NCI-H1694 treated with DMSO at 0.1 percent for 48 hours (cell line): ENCODE measurements at regions not wholly inside any gene's neighbourhood (a gene's known extent, or its start where the extent isn't known, plus 50 kb on each side); places are given as distances from the start of the nearest gene placed in this dataset.

Experiments used
- DNase-seq: peaks from one replicate; lab custom pipeline; 2025; lab: John Stamatoyannopoulos, UW

DNA sequence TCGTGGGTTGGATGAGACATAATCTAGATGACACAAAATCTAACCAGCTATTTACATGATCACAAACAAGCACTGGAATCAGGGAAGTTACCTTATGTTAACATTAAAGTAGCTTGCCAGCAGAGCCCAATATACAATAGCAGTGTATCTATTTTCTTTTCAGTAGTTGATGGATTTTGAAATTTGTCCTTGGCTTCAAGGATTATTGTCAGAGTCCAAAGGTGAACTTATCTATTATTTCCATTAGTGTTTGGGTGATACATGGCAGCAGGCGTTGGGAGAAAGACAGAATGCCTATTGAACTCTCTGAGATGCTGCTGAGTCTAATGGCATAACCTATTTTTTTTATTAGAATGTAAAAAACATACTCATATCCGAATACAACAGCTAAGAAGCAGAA lies 223.2 kb upstream of the ACTBL2 start:
- no peak for DNase-seq

DNA sequence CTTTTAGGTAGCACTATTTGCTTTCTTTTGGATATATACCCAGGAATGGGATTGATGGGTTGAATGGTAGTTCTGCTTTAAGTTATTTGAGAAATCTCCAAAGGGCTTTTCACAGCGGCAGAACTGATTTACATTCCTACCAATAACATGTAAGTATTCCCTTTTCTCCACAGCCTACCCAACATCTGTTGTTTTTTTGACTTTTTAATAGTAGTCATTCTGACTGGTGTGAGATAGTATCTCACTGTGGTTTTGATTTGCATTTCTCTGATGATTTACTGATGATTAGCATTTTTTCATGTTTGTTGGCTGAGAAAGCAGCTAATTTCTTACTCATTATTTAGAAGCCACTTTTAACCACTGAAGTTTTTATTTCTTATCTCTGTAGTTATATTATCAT lies 221.1 kb upstream of the ACTBL2 start:
- DNase-seq, result no peak

DNA sequence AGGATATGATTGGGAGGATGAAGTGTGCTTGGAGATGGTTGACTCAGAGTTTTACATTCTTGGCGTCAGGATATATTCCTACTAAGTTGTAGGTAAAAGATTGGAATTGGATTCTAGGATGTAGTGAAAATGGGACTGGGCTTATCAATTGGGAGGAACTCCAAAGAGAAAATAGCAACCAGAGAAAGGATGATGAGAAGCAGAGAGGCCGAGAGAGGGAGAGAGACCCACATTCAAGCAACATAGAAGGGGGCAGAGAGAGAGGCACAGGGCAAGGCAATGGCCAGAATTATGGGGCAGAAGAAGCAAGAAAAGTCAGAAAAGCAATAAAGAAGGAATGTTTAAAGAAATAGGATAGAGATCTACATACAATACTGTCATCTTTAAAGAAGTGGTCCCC lies 217.9 kb upstream of the ACTBL2 start:
- DNase-seq, result no peak

DNA sequence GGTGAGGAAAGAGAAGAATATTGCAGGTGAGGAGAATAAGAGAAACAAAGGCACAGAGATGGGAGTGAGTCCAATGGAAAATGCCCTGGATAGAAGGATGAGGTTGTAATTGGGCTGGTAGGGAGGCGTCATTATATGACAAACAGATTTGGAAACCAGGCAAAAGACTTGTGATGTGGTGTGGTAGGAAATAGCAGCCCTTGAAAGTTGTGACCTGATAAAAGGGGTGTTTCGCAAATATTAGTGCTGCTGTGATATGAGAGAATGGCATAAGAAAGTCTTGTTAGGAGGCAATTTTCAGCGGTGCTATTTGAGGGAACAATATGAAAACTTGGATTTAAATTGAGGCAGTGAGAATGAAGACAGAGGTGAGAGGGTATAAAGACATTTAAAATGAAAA lies 217.5 kb upstream of the ACTBL2 start:
- DNase-seq, result no peak

DNA sequence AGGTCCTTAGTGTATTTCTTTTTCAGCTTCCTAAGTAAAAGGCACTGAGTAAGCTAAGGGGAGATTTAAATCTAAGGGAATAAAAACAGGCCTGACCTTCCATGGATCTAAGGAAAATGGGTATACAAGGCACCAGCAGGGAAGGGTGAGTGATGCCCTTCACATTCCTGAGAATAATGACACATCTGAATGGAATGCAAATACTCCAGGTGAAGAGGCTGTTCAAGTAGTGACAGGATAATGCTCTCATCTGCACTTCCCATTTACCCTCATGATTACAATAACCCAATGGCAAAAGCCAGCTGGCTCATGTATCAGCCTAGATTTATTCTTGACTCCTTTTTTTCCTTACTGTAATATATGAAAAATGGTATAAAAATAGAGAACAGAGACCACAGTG lies 216.2 kb upstream of the ACTBL2 start:
- DNase-seq, result no peak

DNA sequence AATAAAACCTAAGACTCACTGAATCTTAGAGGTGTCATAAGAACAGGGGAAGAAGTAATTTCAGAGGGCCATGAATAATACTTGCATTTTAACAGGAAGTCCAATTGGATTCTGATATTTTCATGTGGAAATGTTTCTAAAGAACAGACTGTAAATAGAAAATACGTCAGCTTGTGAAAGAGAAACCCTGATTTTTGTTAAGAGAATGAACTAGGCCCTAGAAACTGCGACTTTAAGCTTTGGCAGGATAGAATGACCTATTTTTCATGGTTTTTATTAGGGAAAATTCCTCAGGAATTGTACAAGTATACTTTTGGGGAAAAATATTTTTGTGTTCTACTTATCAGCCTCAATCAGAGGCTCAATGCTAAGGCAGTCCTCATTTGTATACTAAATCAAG lies 215.5 kb upstream of the ACTBL2 start:
- no peak for DNase-seq

DNA sequence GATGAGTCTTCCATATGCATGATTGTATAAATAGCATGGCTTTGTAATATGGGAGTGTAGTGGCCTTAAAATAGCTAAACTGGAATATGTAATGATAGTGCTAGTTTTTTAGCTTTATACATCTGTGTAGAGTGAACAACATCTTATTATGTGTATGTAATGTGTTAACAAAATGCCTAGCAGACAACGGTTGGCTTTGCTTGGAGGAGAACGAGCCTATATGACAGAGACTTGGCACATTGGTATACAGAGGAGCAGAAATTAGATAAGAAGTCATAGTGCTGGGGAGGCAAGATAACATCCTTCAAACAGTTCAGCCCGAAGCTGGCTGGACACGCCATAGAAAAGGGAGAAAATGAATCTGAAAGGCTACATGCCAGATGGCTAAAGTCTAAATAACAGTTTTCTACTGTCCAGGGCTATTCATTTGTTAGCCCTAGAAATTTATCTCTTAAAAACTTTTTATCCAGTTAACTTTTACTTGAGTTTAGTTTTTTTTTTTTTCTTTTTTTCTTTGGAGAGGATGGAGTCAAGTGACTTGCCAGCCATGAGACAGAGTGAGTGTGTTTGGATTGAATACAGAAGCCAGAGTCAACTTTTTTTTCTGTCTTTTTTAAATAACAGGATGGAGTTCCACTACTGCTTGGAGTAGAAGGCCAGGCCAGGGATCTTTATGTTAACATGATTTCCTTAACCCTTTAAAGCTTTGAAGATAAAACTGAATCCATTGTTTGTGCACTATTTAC lies 214.4 kb upstream of the ACTBL2 start:
- no peak for DNase-seq

DNA sequence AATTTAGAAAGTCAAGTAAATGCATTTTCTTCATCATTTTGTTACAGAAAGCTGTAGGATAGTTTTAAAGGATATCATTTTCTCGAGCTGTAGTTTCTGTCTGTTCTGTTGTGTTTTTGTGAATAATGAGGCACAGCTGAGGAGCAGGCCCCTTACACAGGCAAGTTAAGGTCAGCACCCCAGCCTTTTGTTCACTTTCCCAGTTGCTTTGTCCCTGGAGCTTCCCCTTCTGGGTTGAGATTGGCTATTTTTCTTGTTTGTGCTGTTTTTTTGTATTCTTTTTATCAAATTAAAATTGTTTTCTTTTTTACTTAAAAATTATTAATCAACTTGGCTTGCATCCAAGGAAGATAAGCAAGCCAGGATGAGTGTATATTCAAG lies 213.8 kb upstream of the ACTBL2 start:
- no peak for DNase-seq

DNA sequence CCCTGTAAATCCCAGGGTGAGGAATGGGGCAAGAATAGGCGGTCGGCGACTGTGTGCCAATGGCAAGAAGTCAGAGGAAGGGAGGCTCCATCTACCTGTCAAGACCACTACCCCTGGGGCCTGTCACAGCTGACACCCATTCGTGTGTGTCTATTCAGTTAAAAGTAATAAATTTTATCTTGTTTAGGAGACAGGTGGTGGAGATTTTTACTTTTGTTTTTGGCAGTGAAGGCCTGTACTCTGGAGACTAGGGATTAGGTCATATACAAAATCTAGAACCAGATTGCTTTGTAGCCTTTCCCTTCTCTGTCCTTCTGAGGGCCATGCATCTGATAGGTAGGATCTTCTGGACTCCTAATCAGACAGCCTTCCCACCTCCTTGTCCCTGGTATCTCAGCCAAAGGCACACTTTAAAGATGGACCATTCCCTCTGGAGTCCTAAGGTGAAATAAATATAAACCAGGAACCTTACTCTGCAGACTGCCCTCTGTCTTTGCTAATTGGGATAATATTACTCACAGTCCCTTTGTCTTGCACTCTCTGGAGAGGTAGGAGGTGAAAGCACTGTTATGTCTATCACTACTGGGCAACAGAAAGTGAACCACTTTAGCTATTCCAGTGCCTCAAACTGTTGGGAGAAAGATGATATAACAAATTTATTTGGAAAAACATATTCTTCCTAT lies 213.2 kb upstream of the ACTBL2 start:
- DNase-seq, result no peak

DNA sequence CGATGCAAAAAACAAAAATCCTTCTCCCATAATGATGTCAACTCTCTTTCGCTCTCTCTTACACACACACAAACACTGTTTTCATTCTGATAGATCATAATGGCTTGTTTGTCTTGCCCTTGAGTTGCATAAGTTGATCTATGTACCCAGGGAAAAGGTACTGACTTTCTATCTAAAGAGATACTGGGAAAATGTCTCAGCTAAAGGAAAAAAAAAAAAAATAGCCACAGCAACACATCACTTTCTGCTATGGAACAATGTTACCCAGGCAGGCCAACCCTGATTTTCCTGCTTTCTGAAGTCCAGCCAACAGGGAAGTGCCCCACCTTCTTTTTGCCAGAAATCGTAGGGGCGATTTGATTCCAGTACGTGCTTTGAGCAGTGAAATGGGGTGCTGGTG lies 212.6 kb upstream of the ACTBL2 start:
- DNase-seq, result no peak

DNA sequence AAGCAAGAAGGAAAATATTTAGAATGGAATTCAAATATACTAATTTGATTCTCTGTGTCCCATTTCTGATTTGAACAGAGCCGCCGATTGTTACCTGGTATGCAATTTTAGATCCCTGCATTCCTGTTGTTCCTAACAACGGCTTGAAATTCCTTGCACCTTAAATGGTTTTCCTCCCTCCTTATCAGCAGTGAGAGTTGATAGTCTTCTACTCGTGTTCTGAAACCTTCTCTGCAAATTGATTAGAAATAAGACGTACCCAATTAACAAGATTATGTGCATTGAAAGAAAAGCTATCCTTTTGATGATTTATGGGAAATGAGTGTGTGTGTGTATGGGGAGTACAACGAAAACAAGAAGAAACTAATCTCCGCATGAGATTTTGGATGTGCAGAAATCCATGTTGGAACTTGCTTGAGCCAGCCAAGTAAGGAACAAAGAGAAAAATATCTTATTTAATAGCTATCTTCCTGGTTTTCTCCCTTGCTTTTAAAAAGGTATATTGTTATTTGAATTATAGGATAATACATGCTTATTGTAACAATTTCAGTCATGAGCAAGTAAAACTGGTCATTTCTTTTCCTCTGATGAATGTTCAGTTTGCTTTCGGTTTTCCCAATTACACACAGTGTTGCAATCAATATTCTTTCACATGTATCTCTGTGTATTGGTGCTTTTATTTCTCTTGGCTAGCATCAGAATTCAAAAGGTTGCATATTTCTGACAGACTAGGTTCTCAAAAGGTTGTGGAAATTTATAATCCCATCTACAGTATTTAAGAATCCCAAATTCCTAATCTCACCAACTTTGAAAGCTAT lies 211.1 kb upstream of the ACTBL2 start:
- DNase-seq, result no peak

DNA sequence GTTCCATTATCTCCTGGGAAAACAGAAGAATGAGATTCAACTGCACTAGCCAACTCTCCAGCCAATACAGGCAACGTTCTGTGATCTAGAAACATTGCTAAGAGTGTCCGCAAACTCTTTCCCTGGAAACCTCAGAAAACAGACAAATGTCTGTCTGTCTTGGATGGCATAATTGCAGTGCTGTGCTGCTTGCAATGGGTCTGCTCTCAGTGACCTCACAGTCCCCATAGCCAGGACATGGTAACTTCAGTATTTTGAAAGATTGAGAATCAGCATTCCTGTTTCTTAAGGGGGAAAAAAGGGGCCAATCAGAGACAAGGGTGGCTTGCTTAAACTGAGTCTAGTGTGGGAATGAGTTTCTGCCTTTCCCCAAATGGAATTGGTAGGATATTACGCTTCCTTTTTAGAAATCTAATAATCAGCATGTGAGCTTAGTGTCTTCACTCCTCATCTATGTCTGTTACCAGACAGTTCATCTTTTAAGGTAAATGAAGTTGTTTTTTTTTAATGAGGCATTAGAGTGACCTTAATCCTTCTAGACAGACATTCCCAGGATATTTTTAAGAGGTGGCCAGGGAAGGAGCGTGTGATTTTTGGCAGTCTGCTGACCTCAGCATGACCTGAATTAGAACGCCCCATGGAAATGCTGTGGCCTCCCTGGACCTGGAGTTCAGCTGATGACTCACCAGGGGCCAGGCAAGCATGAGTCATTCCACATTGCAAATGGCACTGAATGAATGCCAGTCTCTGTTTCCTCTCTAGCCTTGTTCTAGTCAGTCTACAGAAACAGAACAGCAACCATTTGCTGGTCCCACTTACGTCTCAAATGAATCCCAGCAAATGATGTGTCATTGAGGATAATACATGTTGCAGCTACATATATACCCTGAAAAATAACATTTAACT lies 210.2 kb upstream of the ACTBL2 start:
- peak; percentile 5 for DNase-seq

DNA sequence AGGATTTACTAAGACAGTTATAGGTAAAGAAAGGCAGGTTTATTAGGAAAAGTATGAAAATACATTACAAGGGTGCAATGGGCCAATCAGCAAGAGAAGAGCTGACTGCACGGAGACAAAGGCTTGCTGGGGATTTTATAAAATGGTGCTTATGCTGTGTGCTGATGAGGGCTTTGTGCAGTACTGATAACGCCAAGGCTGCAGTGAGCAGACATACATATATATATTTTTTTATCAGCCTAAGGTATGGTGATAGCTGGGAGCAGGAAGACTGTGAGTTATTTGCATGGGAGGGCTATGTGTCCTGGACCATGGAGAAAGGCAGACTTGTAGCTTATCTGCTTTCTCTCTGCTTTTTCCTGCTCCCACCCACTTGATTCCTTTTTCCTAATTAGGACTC lies 208.1 kb upstream of the ACTBL2 start:
- DNase-seq, result no peak

DNA sequence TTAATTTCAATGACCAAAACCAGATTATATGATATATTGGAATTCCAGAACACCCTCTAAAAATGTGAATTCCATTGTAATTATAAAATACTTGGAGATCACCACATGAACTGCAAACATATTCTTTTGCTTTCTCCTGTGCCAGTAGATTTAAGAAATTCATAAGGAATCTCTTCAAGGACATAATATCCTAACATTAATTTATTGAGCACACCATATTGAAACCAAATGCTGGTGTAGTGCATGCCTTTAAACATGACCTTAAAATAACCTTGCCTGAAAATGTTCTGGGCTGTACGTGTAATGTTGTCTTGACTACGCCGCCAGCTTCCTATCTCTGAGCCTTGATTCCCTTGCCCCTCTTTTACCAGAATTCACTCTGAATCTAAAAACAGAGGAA lies 205.0 kb upstream of the ACTBL2 start:
- DNase-seq, result no peak

DNA sequence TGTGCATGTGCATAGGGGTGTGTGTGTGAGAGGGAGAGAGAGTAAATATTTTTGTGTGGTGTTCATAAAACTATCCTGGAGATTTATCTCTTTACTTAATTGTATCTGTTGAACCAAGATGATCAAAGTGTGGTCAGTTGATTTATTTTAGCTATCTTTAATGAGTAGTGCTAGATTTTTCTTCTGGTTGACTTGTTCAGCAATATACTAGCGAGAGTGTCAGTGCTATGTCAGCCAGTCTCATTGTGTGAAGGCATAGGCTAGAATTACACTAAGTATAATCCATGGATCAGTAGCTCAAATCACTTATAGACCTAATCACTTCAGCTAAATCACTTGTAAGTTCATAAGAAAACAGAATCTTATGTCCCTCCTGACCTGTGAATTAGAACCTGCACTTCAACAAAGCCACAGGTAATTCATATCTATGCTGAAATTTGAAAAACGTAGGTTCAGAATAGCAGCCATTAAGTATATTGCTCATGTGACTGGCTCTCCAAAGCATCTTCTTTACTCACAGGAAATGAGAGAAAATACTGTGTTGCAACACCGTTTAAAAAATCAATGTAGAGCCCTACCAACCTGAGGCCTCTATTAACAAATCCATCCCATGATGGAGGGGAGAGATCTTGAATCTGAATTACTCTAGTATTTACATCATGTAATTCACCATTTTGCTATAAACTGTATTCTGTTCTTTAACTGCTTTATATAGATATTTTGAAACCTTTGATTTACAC lies 203.1 kb upstream of the ACTBL2 start:
- DNase-seq, result no peak

DNA sequence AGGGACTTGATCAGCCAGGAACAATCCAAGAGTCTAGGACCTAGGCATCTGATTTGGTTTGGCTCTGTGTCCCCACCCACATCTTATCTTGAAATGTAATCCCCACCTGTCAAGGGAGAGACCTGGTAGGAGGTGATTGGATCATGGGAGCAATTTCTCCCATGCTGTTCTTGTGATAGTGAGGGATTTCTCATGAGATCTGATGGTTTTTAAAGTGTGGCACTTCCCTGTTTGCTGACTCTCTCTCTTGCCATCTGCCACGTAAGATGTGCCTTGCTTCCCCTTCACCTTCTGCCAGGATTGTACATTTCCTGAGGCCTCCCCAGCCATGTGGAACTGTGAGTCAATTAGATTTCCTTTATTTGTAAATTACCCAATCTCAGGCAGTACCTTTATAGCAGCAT lies 201.7 kb upstream of the ACTBL2 start:
- DNase-seq, result no peak

DNA sequence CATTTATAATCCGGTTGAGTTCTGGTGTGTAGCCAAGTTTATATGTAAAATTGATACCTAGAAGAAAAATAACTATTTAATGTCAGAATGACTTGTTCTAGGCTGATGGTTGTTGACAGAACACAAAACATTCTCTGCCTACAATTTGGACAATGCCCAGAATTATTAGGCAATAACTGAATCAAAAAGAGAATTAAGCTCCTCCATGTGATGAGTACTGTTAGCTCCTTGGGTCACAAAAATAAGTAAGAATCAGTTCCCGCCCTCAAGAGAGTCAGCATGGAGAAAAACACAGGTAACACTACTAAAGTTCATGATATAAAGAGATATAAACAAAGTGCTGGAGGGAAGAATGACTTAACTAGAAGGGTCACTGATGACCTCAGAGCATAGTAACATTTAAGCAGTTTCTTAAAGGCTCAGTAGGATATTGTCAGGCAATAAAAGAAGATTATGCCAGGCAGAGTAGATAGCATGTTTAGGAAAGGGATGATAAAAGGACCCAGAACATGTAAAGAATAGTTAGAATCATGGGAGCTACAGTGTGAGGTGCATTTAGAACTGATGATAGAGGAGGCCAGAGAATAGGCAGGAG lies 200.5 kb upstream of the ACTBL2 start:
- DNase-seq, result no peak

DNA sequence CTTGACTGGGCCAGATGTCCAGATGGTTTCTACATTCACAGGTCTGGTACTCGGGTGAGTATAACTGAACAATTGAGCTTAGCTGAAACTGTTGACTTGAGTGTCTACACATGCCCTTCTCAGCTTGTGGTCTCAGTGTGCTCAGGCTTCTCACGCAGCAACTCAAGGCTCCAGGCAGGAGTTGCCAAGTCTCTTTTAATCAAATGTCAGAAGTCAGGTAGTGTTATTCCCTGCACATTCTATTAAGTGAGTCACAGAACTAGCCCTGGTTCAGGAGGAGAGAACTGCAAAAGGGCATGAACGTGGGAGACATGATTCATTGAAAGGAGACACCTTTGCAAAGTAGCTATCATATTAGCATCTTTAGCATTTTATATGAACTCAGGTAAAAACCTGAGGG lies 199.3 kb upstream of the ACTBL2 start:
- DNase-seq, result no peak

DNA sequence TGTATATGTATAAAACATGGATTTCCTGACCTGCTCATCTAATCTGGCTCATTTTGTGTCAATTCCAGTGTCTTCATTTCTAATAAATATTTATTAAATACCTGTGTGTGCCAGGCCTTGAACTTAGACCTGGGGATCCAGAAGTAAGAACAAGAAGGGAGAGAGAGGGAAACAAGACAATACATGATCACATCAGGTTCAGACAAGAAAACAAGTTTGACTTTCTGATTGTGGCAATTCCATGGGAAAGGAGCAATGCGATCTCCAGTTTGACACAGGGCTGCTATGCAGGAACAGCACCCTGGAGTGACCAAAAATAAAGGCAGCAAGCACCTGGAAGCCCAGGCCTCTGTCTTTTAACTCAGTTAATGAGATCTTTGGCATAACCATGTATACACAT lies 198.1 kb upstream of the ACTBL2 start:
- no peak for DNase-seq

DNA sequence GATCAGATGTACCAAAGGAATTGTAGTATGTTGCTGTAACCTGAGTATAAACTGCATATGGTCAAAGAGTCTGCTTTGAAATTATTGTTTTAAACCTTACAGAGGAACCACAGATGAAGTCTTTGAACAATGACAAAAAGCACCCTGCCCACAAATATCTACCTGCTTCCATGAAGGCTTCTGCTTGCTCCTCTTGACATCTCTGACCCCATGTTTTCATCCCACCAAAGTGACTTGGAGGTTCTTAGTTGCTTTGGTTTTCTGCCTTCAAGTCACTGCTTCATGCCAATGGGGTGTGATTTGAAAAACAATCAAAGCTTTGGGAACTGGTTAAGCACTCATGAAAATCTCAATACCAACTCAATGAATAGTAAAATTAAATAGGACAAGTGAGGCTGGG lies 194.6 kb upstream of the ACTBL2 start:
- no peak for DNase-seq
